ENCODE measurements at regions not wholly inside any gene's neighbourhood (a gene's known extent, or its start where the extent isn't known, plus 50 kb on each side); places are given as distances from the start of the nearest gene placed in this dataset.

- TF ChIP-seq CTCF (IDR thresholded peaks at IDR 0.05; ENCODE audit: insufficient read depth, low read length, poor library complexity, severe bottlenecking) (no peak), EZH2phosphoT487 (conservative IDR thresholded peaks at IDR 0.05; ENCODE audit: low read length) (no peak)
Observed at GRCh38 chr3:168952551-168952950, 711.0 kb downstream of the MECOM start.
